Heart left ventricle (tissue), 13 donors: ENCODE measurements at regions not wholly inside any gene's neighbourhood (a gene's known extent, or its start where the extent isn't known, plus 50 kb on each side); places are given as distances from the start of the nearest gene placed in this dataset.

ENCODE experiments used
- POLR2A ChIP-seq, 2 donors: fragments of 450-650 bp; IDR thresholded peaks; one replicate each; pipeline ENCODE4 v1.6.1; 2017; ENCODE audit warnings: antibody characterized with exemption in 2 of 2, mild to moderate bottlenecking in 2 of 2, moderate library complexity in 2 of 2
- TF ChIP-seq, protein P1 (sequence below), 12 donors: fragments of 200-600 bp; sonication (generic) in 4 of 12; IDR thresholded peaks; one replicate each; pipeline versions ENCODE4 v1.5.0 to v1.8.0; 2018 to 2022; ENCODE audit warnings: antibody characterized with exemption in 12 of 12, mild to moderate bottlenecking in 5 of 12
- donor health status: ischemic (EF 13 %, LVEDD 7.1; RV severe dilation, severe dysfunction).
- donor health status: DM: no; HTN: yes; CAD: no.
- donor health status: DM: no; HTN: no; CAD: no.
- donor health status: ischemic (EF 25% LVEDD 6.9; RV normal size, moderate dysfunction).
- donor health status: ischemic (EF 25% LVEDD 5.7; RV mildly dilated, moderate dysfunction).
- donor health status: ischemic (EF 35%, LVEDD 5.7; RV mildly dilated, moderate dysfunction).
- donor health status: nonischemic (EF 11% LVEDD 7.7; RV severe dilation, severe dysfunction).
- donor health status: DM: yes; HTN: yes; CAD: no.
- donor health status: PGD.
- donor health status: ischemic (EF 29% LVEDD 5.4; RV normal size, mild dysfunction).
- donor health status: nonischemic (EF 23%, LVEDD 6.1; RV moderate dilation, normal function).

DNA sequence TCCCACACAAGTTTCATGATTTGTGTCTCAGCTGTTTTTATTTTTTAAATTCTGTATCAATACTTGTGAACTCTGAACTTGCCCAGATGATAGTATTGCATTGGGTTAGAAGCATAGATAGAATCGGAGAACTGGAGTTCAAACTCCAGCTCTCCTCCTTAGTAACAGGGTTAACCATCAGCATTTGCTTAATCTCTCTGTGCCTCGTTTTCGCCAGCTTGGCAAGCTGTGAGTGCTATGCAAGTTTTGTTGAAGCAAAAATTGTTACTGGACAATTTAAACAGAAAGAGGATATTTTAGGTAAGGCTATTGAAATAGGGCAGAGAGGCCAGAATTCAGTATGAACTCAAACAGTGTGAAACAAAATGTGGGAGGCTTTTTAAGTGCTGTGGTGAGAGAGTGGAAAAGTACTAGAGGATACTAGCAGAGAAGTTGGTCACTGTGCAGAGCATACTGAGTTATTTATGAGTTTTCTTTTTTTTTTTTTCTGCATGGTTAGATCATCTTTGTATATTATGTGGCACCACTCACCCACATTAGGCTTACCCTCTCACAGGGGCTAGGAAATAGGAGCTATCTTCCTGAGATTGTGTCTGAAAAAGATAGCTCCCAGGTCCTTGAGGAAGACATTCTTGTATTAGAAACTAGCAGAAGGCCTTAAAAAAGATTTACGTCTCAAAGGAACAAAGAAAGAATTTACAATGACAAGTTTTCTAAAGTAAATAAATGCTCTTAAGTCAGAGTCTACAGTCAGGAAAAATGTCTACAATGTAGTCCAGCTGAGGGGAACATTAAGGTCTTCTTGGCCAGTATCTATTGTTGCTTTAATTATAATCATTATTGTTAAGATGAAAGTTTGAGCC is 1126.6 kb downstream of the FAT4 start:
- TF ChIP-seq, protein P1, sequence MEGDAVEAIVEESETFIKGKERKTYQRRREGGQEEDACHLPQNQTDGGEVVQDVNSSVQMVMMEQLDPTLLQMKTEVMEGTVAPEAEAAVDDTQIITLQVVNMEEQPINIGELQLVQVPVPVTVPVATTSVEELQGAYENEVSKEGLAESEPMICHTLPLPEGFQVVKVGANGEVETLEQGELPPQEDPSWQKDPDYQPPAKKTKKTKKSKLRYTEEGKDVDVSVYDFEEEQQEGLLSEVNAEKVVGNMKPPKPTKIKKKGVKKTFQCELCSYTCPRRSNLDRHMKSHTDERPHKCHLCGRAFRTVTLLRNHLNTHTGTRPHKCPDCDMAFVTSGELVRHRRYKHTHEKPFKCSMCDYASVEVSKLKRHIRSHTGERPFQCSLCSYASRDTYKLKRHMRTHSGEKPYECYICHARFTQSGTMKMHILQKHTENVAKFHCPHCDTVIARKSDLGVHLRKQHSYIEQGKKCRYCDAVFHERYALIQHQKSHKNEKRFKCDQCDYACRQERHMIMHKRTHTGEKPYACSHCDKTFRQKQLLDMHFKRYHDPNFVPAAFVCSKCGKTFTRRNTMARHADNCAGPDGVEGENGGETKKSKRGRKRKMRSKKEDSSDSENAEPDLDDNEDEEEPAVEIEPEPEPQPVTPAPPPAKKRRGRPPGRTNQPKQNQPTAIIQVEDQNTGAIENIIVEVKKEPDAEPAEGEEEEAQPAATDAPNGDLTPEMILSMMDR (IDR thresholded peaks at IDR 0.05), result no peak
- TF ChIP-seq POLR2A (IDR thresholded peaks at IDR 0.05), result no peak
